Heart left ventricle (tissue), 16 donors: ENCODE measurements at regions not wholly inside any gene's neighbourhood (a gene's known extent, or its start where the extent isn't known, plus 50 kb on each side); places are given as distances from the start of the nearest gene placed in this dataset.

Source experiments
- ATAC-seq, 4 donors: fragments of 200-7000 bp; cut with Tn5 transposase; one replicate each; pipeline ENCODE4 v1.9.1; 2020 to 2022; ENCODE audit warnings: moderate library complexity in 4 of 4, mild to moderate bottlenecking in 3 of 4, moderate number of reproducible peaks in 1 of 4
- DNase-seq, 5 donors: peaks; one replicate each; pipeline ENCODE4 v3.0.0-alpha.2; 2020
- H3K27ac ChIP-seq, 12 donors: fragments of 200-600 bp; sonication (generic) in 4 of 12; one replicate each; pipeline versions ENCODE4 v1.5.0 to v1.8.0; 2016 to 2022; ENCODE audit warnings: mild to moderate bottlenecking in 2 of 12
- H3K27me3 ChIP-seq, 9 donors: fragments of 200-600 bp; sonication (generic) in 2 of 9; one replicate each; pipeline versions ENCODE4 v1.5.1 to v1.8.0; 2016 to 2022; ENCODE audit warnings: mild to moderate bottlenecking in 3 of 9
- H3K36me3 ChIP-seq, 9 donors: fragments of 200-600 bp; sonication (generic) in 2 of 9; one replicate each; pipeline versions ENCODE4 v1.5.0 to v1.8.0; 2018 to 2022; ENCODE audit warnings: mild to moderate bottlenecking in 2 of 9
- H3K4me1 ChIP-seq, 12 donors: fragments of 200-600 bp; sonication (generic) in 4 of 12; one replicate each; pipeline versions ENCODE4 v1.5.0 to v1.8.0; 2016 to 2022; ENCODE audit warnings: mild to moderate bottlenecking in 3 of 12
- H3K4me3 ChIP-seq, 12 donors: fragments of 200-600 bp; sonication (generic) in 4 of 12; one replicate each; pipeline versions ENCODE4 v1.5.0 to v1.8.0; 2017 to 2022; ENCODE audit warnings: mild to moderate bottlenecking in 9 of 12, moderate library complexity in 4 of 12
- H3K9me3 ChIP-seq, 12 donors: fragments of 200-600 bp; sonication (generic) in 4 of 12; one replicate each; pipeline versions ENCODE4 v1.5.0 to v1.8.0; 2016 to 2022; ENCODE audit warnings: mild to moderate bottlenecking in 1 of 12
- CTCF ChIP-seq, 12 donors: fragments of 200-600 bp; sonication (generic) in 4 of 12; IDR thresholded peaks; one replicate each; pipeline versions ENCODE4 v1.5.0 to v1.8.0; 2018 to 2022; ENCODE audit warnings: antibody characterized with exemption in 12 of 12, mild to moderate bottlenecking in 5 of 12
- POLR2A ChIP-seq, 2 donors: fragments of 450-650 bp; IDR thresholded peaks; one replicate each; pipeline ENCODE4 v1.6.1; 2017; ENCODE audit warnings: antibody characterized with exemption in 2 of 2, mild to moderate bottlenecking in 2 of 2, moderate library complexity in 2 of 2
- WGBS, 4 donors: extraction: QIAGEN DNeasy Blood & Tissue Kit in 2 of 4; methylation state at CpG; one replicate each; pipeline versions ENCODE4 v1.1.5 to v1.1.7; 2013 to 2018; 5-methylcytosine and 5-hydroxymethylcytosine counted together
- intact Hi-C, 10 donors: fragments of 100-400 bp; cut with DNase I; formaldehyde crosslinking; loops; one replicate each; pipeline versions ENCODE4 v1.11.1 to v1.14.2; 2022
- donor health status: ischemic (EF 13 %, LVEDD 7.1; RV severe dilation, severe dysfunction).
- donor health status: healthy with polysubstance abuse.
- donor health status: DM: no; HTN: yes; CAD: no.
- donor health status: DM: no; HTN: no; CAD: no.
- donor health status: ischemic (EF 25% LVEDD 6.9; RV normal size, moderate dysfunction).
- donor health status: ischemic (EF 25% LVEDD 5.7; RV mildly dilated, moderate dysfunction).
- donor health status: healthy.
- donor health status: DM: yes; HTN: yes; CAD: no.
- donor health status: ischemic (EF 35%, LVEDD 5.7; RV mildly dilated, moderate dysfunction).
- donor health status: nonischemic (EF 11% LVEDD 7.7; RV severe dilation, severe dysfunction).
- donor health status: DM: yes; HTN: yes; CAD: no.
- donor health status: PGD.
- donor health status: ischemic (EF 29% LVEDD 5.4; RV normal size, mild dysfunction).
- donor health status: nonischemic (EF 23%, LVEDD 6.1; RV moderate dilation, normal function).

- H3K4me3 ChIP-seq: no peak overlapping the region
- H3K9me3 ChIP-seq: no peaks in the 10 kb centered on the region
- ATAC-seq (no peak), DNase-seq (no peak)
- H3K4me1 ChIP-seq: no peaks in the 10 kb centered on the region
- TF ChIP-seq CTCF (IDR thresholded peaks at IDR 0.05) (no peak), POLR2A (IDR thresholded peaks at IDR 0.05) (no peak)
- no peaks in the 10 kb centered on the region for H3K36me3 ChIP-seq
- no peak overlapping the region for H3K27ac ChIP-seq
- no peaks in the 10 kb centered on the region for H3K27me3 ChIP-seq
- intact Hi-C loops: no loop called here
- 76 to 95% (median 83%) methylated on average over 7 of the region's 7 CpGs for WGBS, 4 donors
Observed at GRCh38 chr2:122138561-122138960, 383.1 kb downstream of the TSN start.

GRCh38 chr2:122139739-122140420 lies 384.4 kb downstream of the TSN start:
- Histone ChIP-seq H3K27ac (no peak overlapping the region), H3K4me1 (no peaks in the 10 kb centered on the region), H3K36me3 (no peaks in the 10 kb centered on the region), H3K9me3 (no peaks in the 10 kb centered on the region), H3K27me3 (no peaks in the 10 kb centered on the region), H3K4me3 (no peak overlapping the region)
- intact Hi-C loops: no loop called here
- WGBS, 4 donors: 81 to 86% (median 83%) methylated on average over 11 of the region's 11 CpGs
- no peak for TF ChIP-seq CTCF (IDR thresholded peaks at IDR 0.05)
- no peak for TF ChIP-seq POLR2A (IDR thresholded peaks at IDR 0.05)
- DNase-seq: no peak
- ATAC-seq: no peak

- intact Hi-C loops: no loop called here
- H3K9me3 ChIP-seq: no peaks in the 10 kb centered on the region
- no peak for TF ChIP-seq POLR2A (IDR thresholded peaks at IDR 0.05)
- H3K4me1 ChIP-seq: no peaks in the 10 kb centered on the region
- H3K4me3 ChIP-seq: no peak overlapping the region
- H3K27ac ChIP-seq: no peak overlapping the region
- DNase-seq (no peak), ATAC-seq (no peak)
- H3K36me3 ChIP-seq: no peaks in the 10 kb centered on the region
- 92 to 97% (median 96%) methylated on average over 3 of the region's 3 CpGs for WGBS, 4 donors
- peaks cover 0 to 6% (median 0%) of the 10 kb centered on the region in 9 donors for H3K27me3 ChIP-seq
Observed at GRCh38 chr2:122144884-122145283, 389.4 kb downstream of the TSN start.

GRCh38 chr2:122145856-122146255 lies 390.4 kb downstream of the TSN start:
- Histone ChIP-seq H3K27me3 (peaks cover 0 to 6% (median 0%) of the 10 kb centered on the region in 9 donors), H3K4me3 (no peak overlapping the region), H3K36me3 (no peaks in the 10 kb centered on the region), H3K9me3 (no peaks in the 10 kb centered on the region), H3K27ac (no peak overlapping the region), H3K4me1 (no peaks in the 10 kb centered on the region)
- ATAC-seq: no peak
- intact Hi-C loops: no loop called here
- TF ChIP-seq CTCF (IDR thresholded peaks at IDR 0.05) (no peak), POLR2A (IDR thresholded peaks at IDR 0.05) (no peak)
- DNase-seq: no peak
- 90 to 96% (median 93%) methylated on average over 3 of the region's 3 CpGs for WGBS, 4 donors
